ENCODE measurements at regions not wholly inside any gene's neighbourhood (a gene's known extent, or its start where the extent isn't known, plus 50 kb on each side); places are given as distances from the start of the nearest gene placed in this dataset.

GRCh38 chr3:154559623-154560022 lies 129.6 kb upstream of the GPR149 start:
- TF ChIP-seq CTCF (IDR thresholded peaks at IDR 0.05; ENCODE audit: low read length), result no peak
- no peak for TF ChIP-seq EZH2 (IDR thresholded peaks at IDR 0.05; ENCODE audit: borderline replicate concordance, low read length)

All from OCI-LY1 (cell line).